Fibroblast of gingiva (primary cell): ENCODE measurements at regions not wholly inside any gene's neighbourhood (a gene's known extent, or its start where the extent isn't known, plus 50 kb on each side); places are given as distances from the start of the nearest gene placed in this dataset.

Experiments
- DNase-seq: peaks from one replicate; pipeline ENCODE4 v3.0.0-alpha.2; 2011; ENCODE audit warnings: low read depth

- DNase-seq = no peak
These were observed 214.3 kb downstream of the FOXO1 start for GRCh38 chr13:40452038-40452666.

DNA sequence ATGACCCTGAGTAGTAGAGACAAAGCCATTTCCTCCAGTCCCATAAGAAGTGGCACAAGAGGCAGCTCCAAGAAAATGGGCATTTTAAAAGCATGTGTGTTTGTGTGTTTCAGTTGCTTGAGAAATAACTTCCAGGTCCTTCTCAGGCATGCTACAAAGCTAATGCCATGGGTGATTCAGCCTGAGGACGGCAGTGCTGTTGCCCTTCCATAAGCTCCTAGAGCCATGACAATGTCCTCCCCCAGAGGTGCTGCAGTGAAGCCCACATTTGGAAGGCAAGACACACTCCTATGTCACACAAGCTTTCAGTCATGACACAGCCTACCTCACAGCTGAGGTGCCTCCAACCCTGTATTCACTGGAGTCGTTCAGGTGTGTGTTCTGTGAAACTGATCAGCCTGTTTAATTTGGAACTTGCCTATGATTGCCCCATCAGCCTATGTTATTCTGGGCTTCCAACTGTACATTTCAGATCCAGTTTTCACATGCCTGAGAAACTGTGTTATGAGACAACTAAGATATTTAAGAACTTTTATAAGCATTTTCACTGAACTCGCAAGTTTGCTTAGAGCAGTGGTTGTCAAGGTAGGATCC, 213.6 kb downstream of the FOXO1 start:
- no peak for DNase-seq

- DNase-seq = peak; percentile 17
These were observed 213.0 kb downstream of the FOXO1 start for GRCh38 chr13:40453351-40454021.

DNA sequence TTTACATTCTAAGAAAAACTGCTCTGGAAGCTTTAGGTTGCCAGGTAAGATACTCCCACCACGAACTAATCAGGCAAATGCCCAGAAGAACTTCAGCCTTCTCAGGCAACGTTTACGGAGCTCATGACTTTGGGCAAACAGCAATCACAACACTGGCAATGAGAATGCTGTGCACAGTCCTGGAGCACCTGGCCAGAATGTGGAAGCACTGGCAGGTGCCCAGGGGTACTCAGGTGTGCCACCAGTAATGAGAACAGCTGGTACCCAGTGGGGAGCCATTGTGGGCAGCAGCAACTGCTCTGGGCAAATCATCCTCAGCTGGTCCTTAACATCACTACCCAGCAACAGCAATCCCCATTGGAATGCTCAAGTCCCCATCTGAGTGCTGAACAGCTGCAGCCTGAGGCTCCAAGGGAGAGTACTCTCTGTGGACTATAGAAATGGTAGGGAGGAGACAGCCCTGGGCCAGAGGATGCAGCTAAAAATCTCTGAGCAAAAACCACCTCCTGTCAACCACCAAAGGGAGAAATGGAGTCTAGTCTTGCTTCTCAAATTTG, 210.0 kb downstream of the FOXO1 start:
- DNase-seq = no peak

DNA sequence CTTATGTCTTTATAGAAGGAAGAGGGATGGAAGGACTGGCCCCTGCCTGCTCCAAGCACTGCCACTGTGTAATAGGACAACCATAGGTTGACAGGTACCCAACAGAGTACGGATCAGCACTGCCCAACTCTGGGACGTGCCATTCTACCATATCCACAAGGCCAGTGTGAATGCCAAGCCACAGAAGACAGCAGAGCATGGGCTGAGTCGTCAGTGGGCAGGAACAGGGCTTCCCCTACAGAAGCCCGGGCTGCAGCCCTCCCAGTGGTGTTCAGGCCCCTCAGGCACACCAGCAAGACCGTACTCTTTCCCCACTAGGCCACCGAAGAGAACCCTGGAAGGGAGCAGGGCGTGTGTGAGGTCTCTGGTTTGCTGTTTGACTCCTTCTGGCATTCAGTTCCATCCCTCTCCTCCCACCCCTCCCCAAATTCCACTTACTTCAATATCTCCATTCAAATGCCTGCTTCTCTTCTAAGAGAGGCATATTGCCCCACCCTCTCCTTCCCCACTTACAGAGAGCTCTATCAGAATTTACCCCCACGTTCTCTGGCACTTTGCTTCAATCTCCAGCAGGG, 209.4 kb downstream of the FOXO1 start:
- no peak for DNase-seq

DNA sequence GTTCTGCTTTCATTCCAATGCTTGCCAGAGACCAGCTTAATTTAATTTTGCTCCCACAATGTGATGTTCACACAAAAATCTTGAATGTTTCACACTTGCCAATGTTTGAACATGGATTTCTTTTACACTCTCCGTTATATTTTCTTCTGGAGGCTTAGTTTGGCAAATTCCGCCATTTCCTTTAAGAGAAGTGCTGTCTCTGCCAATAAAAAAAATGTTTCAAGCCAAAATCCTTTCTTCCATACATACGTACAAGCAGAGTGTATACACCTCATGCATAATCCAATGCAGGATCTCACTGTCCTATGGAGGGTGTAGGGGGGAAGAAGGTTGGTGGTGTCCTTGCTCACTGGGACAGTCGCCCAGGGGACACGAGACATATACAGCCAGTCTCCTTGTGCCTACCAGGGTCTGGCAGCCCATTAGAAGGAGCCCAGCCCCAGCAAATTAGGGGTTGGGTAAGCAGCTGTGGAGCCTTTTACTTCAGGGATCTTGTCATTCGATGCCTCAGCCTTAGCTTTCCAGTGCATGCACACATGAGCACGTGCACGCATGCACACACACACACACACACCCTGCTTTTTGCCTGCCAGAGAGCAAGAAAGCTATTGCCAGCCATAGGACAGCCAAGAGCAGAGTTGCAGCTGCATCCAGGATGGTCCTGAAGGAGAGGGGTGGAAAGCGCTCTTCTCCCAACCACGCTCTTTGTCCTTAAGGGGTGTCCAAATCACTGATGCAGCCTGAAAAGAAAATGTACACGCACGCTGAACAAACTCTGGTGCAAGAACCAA, 208.3 kb downstream of the FOXO1 start:
- DNase-seq = no peak

GRCh38 chr13:40458720-40458990, 207.8 kb downstream of the FOXO1 start:
- DNase-seq = no peak

- no peak for DNase-seq
These were observed 206.3 kb downstream of the FOXO1 start for GRCh38 chr13:40460116-40460515.

DNA sequence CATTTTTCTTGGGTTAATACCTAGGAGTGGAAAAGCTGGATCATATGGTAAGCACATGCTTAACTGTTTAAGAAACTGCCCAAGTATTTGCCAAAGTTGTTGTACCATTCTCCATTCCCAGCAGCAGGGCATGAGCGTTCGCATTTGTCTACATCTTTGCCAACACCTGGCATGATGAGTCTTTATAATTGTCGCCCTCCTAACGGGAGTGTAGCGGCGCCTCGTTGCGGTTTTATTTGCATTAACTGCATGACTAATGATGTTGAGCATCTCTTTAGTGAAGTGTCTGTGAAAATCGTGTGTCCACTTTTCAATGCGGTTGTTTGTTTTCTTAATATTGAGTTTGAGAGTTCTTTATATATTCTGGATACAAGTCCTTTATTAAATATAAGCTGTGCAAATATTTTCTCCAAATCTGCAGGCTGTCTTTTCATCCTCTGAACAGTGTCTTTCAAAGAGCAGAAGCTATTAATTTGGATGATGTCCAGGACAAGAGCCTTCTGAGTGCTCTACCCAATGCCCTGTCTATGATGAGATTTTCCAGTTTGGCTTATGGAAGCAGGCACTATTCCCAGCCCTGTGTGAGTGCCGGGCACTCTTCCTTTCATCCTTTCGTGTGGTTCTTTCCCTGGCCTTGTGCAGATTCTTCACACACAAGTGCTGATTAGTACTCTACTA, 202.0 kb downstream of the FOXO1 start:
- no peak for DNase-seq

DNA sequence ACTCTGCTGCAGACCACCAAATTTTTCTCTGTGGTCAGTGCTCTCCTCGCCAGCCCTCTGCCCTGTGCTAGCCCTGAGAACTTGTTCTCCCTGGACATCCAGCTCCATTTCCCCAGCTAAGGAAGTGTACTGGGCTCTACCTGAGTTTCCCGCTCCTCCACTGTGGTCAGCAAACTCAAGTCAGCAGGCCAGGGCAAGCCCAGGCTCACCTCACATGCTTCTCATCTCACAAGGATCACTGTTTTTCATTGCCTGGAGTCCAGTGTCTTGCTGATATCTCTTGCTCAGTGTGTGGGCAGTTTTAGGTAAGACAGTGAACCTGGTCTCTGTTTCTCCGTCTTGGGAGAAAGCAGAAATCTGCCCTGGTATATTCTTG, 201.4 kb downstream of the FOXO1 start:
- DNase-seq = no peak

GRCh38 chr13:40466272-40466671, 200.2 kb downstream of the FOXO1 start:
- no peak for DNase-seq

- DNase-seq = no peak
These were observed 198.1 kb downstream of the FOXO1 start for GRCh38 chr13:40468227-40468838.

DNA sequence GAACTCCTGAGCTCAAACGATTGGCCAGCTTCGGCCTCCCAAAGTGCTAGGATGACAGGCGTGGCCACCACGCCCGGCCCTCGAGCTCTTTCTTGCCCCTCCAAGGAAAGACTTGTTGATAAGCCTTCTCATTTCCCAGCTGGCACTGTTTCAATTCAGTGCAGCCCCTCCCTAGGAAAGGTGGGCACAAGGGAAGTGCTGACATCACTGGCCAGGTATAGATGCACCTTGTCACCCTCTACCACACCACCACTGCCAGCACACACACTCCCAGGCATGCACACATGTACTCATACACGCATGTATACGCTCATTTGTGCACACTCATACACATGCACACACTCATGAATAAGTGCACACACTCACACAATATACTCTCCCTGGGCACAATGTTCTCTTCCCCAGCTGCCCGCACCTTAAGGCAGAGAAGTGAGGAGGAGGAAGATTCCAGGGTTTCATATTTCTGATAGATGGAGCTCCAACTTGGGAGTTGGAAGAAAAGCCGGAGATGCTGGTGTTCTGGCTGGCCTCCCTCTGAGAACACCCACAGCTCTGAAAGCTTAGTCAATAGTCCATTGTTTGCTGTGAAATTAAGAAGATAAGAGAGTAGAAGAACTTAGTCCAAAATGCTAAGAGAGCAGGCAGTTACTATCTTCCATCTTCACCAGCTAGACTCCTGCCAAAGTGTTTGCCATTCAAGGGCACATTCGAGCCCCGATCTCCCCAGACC, 196.7 kb downstream of the FOXO1 start:
- DNase-seq = no peak

DNA sequence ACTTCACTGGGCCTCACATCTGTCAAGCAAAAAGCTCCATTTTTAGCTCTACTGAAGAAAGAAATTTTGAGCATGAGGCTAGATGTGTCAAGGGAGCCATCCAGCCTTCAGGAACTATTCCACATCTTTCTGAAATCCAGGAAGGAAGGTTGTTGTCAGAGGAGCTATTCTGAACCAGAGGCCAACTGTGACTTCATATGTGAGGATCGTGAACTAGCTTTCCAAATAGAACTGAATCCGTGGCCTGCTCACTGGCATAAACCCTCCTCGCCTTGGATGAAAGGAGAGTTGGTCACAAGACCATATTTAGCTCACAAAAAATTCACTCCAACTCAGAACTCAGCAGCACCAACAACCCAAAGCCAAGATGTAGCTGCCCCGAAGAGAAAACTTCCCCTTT, 195.8 kb downstream of the FOXO1 start:
- DNase-seq = no peak

- no peak for DNase-seq
These were observed 195.4 kb downstream of the FOXO1 start for GRCh38 chr13:40471076-40471475.

- DNase-seq = no peak
These were observed 194.5 kb downstream of the FOXO1 start for GRCh38 chr13:40471911-40472310.

DNA sequence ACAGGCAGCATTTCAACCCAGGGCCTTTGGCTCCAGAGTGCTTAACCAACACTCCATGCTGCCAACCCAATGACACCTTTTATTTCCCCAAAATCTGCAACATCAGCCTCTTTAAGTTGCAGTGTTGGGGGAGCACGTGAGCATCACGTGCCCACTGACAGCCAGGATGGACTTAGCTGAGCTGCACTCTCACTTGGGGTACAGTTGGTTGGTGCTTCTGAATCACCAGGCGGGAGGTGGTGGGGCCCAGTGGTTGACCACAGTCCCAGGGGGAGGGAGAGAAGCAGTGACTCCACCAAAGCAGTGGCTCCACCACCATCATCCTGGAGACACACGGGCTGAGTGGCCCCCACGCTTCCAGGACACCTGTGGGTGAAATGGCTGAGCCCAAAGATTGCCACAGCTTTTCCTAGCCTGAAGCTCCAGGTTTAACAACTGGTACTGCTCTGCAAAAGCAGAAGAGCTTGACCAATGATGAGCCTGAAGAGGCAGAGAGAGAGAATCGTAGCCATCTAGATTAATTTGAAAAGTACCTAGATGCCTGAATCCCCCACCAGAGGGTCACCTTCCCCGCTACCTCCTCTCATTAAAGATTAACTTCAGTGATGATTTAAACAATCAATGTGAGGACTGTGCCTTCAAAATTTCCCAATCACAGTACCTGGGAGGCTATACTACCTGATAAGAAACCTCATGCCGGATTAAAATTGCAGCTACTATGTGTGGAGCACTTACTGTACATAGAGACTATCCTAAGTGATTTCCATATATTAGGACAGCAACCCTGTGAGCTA, 193.8 kb downstream of the FOXO1 start:
- DNase-seq = no peak

DNA sequence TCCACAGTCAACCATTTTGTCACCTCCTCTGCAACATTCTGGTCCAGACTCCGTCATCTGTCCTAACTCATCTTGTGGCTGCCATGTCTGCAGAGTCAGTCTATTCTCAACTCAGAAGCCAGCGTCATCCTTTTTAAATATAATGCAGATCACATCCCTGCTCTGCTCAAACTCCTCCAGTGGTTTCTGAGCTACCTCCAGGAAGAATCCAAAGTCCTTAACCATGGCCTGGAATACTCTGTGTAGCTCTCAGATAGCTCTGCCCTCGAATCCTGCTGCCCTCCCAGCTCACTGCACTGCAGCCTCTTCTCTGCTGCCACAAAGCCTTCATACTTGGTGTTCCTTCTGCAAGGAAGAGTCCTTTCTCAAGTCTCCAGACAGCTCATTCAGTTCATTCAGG, 190.8 kb downstream of the FOXO1 start:
- DNase-seq = no peak

- peak; percentile 27 for DNase-seq
These were observed 190.1 kb downstream of the FOXO1 start for GRCh38 chr13:40476175-40476958.
